Erythroblast (primary cell): ENCODE measurements at regions not wholly inside any gene's neighbourhood (a gene's known extent, or its start where the extent isn't known, plus 50 kb on each side); places are given as distances from the start of the nearest gene placed in this dataset.

ENCODE experiments used
- GATA1 ChIP-seq: IDR thresholded peaks from 2 replicates; pipeline ENCODE4 v1.6.1; 2011; ENCODE audit warnings: low read depth, mild to moderate bottlenecking, control low read depth, low read length, moderate library complexity
- POLR2A ChIP-seq: IDR thresholded peaks from 2 replicates; pipeline ENCODE4 v1.6.1; 2011; ENCODE audit warnings: mild to moderate bottlenecking, low read length

- TF ChIP-seq POLR2A, result no peak
- TF ChIP-seq GATA1, result no peak
Observed at GRCh38 chr4:162866565-162866964, 300.1 kb downstream of the NAF1 start.
